T-helper 2 cell (primary cell): ENCODE measurements at regions not wholly inside any gene's neighbourhood (a gene's known extent, or its start where the extent isn't known, plus 50 kb on each side); places are given as distances from the start of the nearest gene placed in this dataset.
"Not testable (repeated sequence)": the region's sequence is repeated elsewhere in the genome, so short reads cannot be mapped to it uniquely, and the experiment has no call there.

Source experiments
- DNase-seq, 5 experiments: peaks; one replicate each; pipeline versions ENCODE4 v3.0.0 to v3.0.0-alpha.2; 2012 to 2022

DNA sequence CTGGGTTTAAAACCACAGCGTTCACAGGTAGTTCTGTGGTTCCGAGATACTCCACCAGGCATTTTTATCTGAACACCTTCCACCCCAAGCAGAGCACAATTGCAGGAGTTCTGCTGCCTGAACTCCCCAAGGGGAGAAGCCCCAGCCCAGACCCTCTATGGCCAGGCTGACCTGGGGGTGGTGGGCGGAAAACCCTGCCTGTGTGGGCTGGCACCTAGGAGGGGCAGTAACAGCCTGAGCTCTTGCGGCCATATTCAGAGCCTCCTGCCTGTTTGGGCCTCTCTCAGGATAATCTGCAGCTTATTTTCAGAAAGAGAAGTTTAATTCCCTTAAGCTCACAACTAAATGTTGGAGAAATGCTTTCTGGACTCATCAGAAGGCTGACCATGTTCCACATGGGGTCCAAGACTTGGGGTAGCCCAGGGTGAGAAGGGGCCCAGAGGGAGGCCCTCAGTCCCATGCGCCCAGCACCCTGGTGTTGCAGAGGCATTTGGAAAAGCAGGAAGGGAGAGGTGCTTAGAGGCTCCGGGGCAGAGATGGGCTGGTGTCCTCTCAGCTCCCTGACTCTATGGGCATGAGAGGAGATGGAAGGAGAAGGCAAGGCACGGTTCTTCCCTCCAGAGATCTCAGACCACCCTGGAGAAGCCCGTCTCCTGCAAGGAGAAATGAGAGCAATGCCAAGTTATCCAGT lies 195.6 kb upstream of the TPM1 start:
- DNase-seq: no peak

DNA sequence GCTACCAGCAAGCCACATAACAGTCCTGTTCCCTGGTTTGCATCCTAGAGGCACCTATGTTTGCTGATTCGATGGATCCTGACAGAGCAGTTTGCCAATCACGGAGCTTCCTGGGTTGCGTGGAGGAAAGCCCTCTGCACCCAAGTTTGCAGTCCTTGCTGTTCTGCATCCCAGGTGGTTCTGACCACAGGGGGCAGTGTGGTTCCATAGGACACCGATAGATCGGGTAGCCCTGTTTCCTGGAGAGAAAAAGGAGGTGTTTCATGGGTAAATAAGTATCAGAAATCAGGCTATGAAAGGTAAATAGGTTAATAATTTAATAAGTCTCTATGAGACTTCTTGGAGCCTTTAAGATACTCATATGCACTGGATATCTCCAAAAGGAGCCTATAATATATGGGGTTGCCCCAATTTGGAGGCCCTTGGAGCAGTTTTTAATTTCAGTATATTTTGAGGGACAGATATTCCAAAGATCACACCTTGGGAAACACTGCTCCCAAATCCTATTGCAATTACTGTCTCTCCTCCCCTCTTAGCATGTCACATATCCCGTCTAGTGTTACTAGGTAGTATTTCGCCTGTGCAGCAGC lies 194.6 kb upstream of the TPM1 start:
- peak in 1 of 5 experiments; percentile 29 for DNase-seq

DNA sequence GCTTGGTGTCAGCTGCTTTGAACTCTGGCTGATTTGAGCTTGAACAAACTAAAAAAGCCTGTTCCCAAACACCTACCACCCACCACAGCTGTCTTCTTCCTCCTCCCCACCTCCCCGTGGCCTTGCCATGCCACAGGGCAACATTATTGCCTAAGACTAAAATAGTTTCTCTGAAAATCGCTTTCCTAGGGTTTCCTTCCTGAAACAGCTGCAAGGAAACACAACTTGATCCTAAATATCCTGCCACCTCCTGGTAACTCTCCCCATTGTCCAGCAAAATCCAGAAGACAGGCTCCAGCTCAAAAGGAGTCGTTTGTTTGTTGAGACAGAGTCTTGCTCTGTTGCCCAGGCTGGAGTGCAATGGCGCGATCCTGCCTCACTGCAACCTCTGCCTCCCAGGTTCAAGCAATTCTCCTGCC lies 193.9 kb upstream of the TPM1 start:
- DNase-seq: no peak

- no peak for DNase-seq
These were observed 193.0 kb upstream of the TPM1 start for GRCh38 chr15:62849316-62850106.

GRCh38 chr15:62850318-62850717 lies 192.2 kb upstream of the TPM1 start:
- no peak for DNase-seq

- no peak for DNase-seq
These were observed 191.7 kb upstream of the TPM1 start for GRCh38 chr15:62850791-62851291.

GRCh38 chr15:62853114-62853840 lies 189.3 kb upstream of the TPM1 start:
- no peak for DNase-seq

DNA sequence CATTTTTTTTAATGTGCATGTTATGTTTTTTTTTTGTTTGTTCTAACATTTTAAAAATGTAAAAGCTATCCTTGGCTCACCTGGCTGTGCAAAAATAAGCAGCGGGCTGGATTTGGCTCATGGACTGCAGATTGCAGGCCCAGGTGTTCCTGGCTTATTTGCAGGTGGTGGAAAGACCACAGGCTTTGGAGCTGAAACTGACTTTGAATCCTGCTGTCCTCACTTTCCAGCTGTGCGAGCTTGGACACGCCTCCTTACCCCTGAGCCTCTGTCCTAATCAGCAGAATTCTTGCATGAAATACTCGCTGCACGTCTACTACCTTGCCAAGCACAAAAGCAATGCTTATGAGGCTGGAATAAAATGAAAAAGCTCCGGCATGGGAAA lies 188.7 kb upstream of the TPM1 start:
- DNase-seq: no peak

- no peak for DNase-seq
These were observed 188.0 kb upstream of the TPM1 start for GRCh38 chr15:62854420-62855084.

DNA sequence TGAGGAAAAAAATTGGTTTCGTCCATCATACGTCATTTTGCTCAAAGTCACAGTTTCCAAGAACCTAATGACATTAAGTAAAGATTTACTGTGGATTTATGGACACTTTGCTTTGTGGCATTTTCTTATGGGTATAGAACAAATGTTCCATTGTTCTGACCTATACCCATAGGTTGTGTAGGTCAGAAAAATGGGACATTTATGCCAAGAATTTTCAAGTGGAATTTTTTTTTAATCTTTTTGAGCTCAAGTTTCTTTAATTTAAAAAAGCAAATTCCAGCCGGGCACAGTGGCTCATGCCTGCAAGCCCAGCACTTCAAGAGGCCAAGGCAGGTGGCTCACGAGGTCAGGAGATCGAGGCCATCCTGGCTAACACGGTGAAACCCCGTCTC lies 187.5 kb upstream of the TPM1 start:
- no peak for DNase-seq

DNA sequence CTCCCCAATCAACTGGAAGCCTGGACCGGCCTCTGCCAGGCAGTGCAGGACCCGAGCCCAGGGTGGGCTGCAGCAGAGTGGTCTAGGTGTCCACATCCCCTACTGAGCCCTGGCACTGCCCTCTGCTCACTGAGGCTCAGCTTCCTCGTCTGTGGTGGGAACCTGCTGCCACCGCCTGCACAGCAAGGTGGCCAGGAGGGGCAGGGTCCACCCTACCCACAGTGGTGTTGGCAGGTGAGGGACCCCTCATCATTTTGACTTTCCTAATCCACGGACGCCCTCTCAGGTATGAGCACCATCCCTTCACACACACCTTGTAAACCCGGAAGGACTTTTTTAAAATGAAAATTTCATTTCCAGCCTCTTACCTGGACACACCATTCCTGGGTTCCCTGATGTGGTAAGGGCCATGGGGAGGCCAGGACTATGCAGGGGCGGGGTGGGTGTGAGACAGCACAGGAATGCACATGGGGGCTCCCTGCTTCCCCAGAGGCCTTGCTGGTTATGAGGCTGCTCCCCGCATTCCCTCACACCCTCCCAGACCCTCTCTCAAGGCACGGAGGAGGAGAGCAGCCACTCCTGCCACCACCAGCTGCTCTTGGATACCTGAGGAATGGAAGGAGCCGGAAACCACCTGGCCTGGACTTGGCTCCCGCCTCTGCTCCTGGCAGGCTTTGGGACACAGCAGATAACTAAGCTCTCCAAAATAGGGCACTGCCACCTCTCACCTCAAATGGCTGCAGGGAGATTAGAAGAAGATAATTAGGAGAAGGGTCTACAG lies 185.9 kb upstream of the TPM1 start:
- no peak for DNase-seq

GRCh38 chr15:62857411-62857853 lies 185.1 kb upstream of the TPM1 start:
- peak in 2 of 5 experiments; percentile 38 to 45 for DNase-seq

- no peak for DNase-seq
These were observed 184.2 kb upstream of the TPM1 start for GRCh38 chr15:62858343-62858742.

- no peak for DNase-seq
These were observed 179.8 kb upstream of the TPM1 start for GRCh38 chr15:62862717-62863116.

DNA sequence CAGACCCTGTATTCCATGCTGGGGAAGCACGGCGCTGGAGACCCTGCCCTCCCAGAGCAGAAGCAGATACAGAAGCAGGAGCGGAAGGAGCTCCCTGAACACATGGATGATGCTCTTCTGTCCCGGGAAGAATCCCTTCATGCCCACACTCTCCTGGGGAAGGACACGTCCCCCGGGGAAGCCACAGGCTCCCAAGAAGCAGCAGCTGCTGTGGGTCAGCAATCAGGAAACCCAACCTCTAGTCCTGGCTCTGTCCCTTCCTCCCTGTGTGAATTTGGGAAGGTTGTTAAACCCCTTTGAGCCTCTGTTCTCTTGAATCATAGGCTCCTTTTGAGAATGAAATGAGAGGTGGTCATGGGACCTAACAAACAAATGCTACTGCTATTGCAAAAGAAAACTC lies 176.2 kb upstream of the TPM1 start:
- DNase-seq: no peak

DNA sequence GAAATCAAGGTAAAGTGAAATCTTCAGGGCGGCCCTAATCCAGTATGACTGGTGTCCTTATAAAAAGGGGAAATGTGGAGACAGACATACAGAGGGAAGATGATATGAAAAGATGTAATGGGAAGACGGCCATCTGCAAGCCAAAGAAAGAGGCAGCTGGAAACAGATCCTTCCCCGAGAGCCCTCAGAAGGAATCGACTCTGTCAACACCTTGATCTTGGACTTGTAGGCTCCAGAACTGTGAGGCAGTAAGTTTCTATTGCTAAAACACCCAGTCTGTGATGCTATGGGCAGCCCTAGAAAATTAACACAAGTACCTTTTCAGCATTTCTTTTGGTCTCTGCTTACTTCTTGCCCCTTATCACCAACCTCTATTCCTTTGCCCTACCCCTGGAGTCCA lies 174.7 kb upstream of the TPM1 start:
- no peak for DNase-seq

GRCh38 chr15:62868507-62868906 lies 174.0 kb upstream of the TPM1 start:
- no peak for DNase-seq

GRCh38 chr15:62869116-62869515 lies 173.4 kb upstream of the TPM1 start:
- DNase-seq: no peak

DNA sequence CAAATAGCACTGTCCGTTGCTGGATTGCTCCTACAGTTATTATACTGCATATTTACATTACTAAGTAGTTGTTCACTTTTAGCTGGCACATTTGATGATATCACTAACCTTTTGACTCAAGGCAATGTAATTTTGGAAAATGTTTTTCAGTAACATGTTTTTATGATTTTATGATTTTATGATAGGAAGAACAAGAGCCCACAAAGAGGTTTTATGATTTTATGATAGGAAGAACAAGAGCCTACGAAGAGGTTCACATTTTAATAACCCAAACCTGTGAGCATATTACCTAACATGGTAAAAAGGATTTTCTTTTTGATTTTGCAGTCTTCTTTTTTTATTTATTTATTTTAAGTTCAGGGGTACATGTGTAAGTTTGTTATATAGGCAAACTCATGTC lies 172.3 kb upstream of the TPM1 start:
- no peak for DNase-seq

GRCh38 chr15:62870701-62871100 lies 171.8 kb upstream of the TPM1 start:
- not testable (repeated sequence) for DNase-seq

DNA sequence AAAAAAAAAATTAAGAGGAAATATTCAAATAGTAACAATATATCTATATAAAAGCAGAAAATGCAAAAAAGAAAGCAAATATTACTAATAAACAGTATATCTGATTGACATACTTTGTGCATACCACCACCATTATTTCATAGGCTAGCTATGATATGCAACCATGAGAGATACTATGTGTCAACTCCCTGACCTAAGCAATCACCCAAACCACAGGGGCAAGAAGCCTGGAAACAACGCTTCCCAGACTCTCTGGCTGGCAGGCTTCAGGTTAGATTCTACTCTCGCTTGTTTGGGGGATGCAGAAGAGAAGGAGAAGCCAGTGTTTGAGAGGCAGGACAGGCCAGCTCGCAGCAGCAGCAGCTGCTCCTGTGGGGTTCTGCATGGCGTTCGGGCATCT lies 169.3 kb upstream of the TPM1 start:
- no peak for DNase-seq

DNA sequence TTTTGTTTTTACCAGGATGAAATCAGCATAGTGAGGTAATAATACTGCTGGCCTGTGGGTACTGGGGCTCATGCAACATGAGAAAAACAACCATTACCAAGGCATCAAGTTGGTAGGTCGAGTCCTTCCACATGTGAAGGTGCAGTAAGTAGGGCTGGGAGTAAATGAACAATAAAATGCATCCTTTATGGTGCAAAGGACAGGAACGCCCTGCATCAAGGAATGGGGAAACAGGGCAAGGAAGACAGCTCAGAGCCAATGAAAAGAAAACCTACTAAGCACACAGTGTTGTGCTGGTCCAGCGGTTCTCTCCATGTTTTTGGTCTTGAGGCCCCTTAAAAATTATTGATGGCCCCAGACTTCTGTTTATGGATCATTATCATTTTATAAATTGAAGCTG lies 168.5 kb upstream of the TPM1 start:
- no peak for DNase-seq
